GM23338 (cell line): ENCODE measurements at regions not wholly inside any gene's neighbourhood (a gene's known extent, or its start where the extent isn't known, plus 50 kb on each side); places are given as distances from the start of the nearest gene placed in this dataset.

Experiments used
- ATAC-seq: fragments of 200-7000 bp; cut with Tn5 transposase; 3 replicates; pipeline ENCODE4 v1.9.1; 2020
- DNase-seq: peaks from one replicate; pipeline ENCODE4 v3.0.0-alpha.2; 2015; ENCODE audit warnings: low spot score
- H2AFZ ChIP-seq: fragments of 200-600 bp; sonication (generic); 2 replicates; pipeline ENCODE4 v1.8.0; 2016; ENCODE audit warnings: antibody characterized with exemption, mild to moderate bottlenecking, moderate library complexity
- H3F3A ChIP-seq: fragments of 200-600 bp; sonication (generic); replicated peaks from 2 replicates; pipeline ENCODE4 v1.8.0; 2017; ENCODE audit warnings: antibody characterized with exemption, mixed run types, low read depth
- H3K27ac ChIP-seq: fragments of 200-600 bp; sonication (generic); 2 replicates; pipeline ENCODE4 v1.6.1; 2016; ENCODE audit warnings: low read depth
- H3K27me3 ChIP-seq: fragments of 200-600 bp; sonication (generic); 2 replicates; pipeline ENCODE4 v1.8.0; 2016; ENCODE audit warnings: mild to moderate bottlenecking, mixed run types, moderate library complexity; ENCODE audit not compliant: insufficient read depth
- H3K36me3 ChIP-seq: fragments of 200-600 bp; sonication (generic); 2 replicates; pipeline ENCODE4 v1.8.0; 2016; ENCODE audit warnings: mild to moderate bottlenecking; ENCODE audit not compliant: insufficient read depth
- H3K4me1 ChIP-seq: fragments of 200-600 bp; sonication (generic); 2 replicates; pipeline ENCODE4 v1.8.0; 2016; ENCODE audit warnings: mild to moderate bottlenecking, moderate library complexity; ENCODE audit not compliant: insufficient read depth
- H3K4me2 ChIP-seq: fragments of 200-600 bp; sonication (generic); 2 replicates; pipeline ENCODE4 v1.7.1; 2017; ENCODE audit warnings: mixed run types
- H3K4me3 ChIP-seq: fragments of 200-600 bp; sonication (generic); 2 replicates; pipeline ENCODE4 v1.6.1; 2016; ENCODE audit warnings: mixed run types
- H3K79me2 ChIP-seq: fragments of 200-600 bp; sonication (generic); replicated peaks from 2 replicates; pipeline ENCODE4 v1.8.0; 2017; ENCODE audit warnings: mild to moderate bottlenecking; ENCODE audit not compliant: insufficient read depth
- H3K9me2 ChIP-seq: fragments of 200-600 bp; sonication (generic); 2 replicates; pipeline ENCODE4 v1.8.0; 2017; ENCODE audit not compliant: insufficient read depth
- H4K20me1 ChIP-seq: fragments of 200-600 bp; sonication (generic); replicated peaks from 2 replicates; pipeline ENCODE4 v1.8.0; 2017; ENCODE audit warnings: mild to moderate bottlenecking; ENCODE audit not compliant: insufficient read depth
- H3K27ac Mint-ChIP-seq: 2 replicates; pipeline ENCODE4 v1.8.0; 2020; ENCODE audit warnings: inconsistent platforms, mild to moderate bottlenecking, moderate library complexity, mixed read lengths
- H3K27me3 Mint-ChIP-seq: 3 replicates; pipeline ENCODE4 v1.8.0; 2022; ENCODE audit warnings: low read depth, mild to moderate bottlenecking, moderate library complexity, mixed read lengths, inconsistent platforms; ENCODE audit not compliant: insufficient read depth, poor library complexity
- H3K36me3 Mint-ChIP-seq: 3 replicates; pipeline ENCODE4 v1.8.0; 2021; ENCODE audit warnings: low read depth, mild to moderate bottlenecking, inconsistent platforms, moderate library complexity, mixed read lengths
- H3K4me1 Mint-ChIP-seq: 3 replicates; pipeline ENCODE4 v1.8.0; 2020; ENCODE audit warnings: mild to moderate bottlenecking, inconsistent platforms, mixed read lengths
- H3K4me3 Mint-ChIP-seq: 3 replicates; pipeline ENCODE4 v1.8.0; 2021; ENCODE audit warnings: moderate library complexity, mild to moderate bottlenecking, inconsistent platforms, mixed read lengths
- H3K9me3 Mint-ChIP-seq: 3 replicates; pipeline ENCODE4 v1.8.0; 2020; ENCODE audit warnings: moderate library complexity, mild to moderate bottlenecking, inconsistent platforms, mixed read lengths
- CTCF ChIP-seq, 2 experiments: fragments of 200-600 bp in 1 of 2; sonication (generic) in 1 of 2; conservative IDR thresholded peaks; 2 replicates each; pipeline versions ENCODE4 v1.5.1 to v1.6.1; 2016 to 2017; ENCODE audit warnings: antibody characterized with exemption in 2 of 2, low read depth in 2 of 2, mild to moderate bottlenecking in 2 of 2, moderate library complexity in 1 of 2
- EZH2 ChIP-seq: fragments of 200-600 bp; sonication (generic); IDR thresholded peaks from one replicate; pipeline ENCODE4 v1.8.0; 2017; ENCODE audit warnings: antibody characterized with exemption, mild to moderate bottlenecking, low read depth; ENCODE audit not compliant: unreplicated experiment
- EZH2phosphoT487 ChIP-seq: fragments of 200-600 bp; sonication (generic); IDR thresholded peaks from one replicate; pipeline ENCODE4 v1.8.1; 2018; ENCODE audit warnings: antibody characterized with exemption; ENCODE audit not compliant: unreplicated experiment
- JUNB ChIP-seq: IDR thresholded peaks from one replicate; pipeline ENCODE4 v1.6.1; 2016; ENCODE audit warnings: antibody characterized with exemption; ENCODE audit not compliant: unreplicated experiment
- POLR2AphosphoS5 ChIP-seq: IDR thresholded peaks from 2 replicates; pipeline ENCODE4 v1.6.1; 2016; ENCODE audit warnings: antibody characterized with exemption, low read depth
- REST ChIP-seq: IDR thresholded peaks from one replicate; pipeline ENCODE4 v1.6.1; 2018; ENCODE audit warnings: antibody characterized with exemption; ENCODE audit not compliant: unreplicated experiment
- STAT1 ChIP-seq: IDR thresholded peaks from one replicate; pipeline ENCODE4 v1.6.1; 2016; ENCODE audit warnings: antibody characterized with exemption; ENCODE audit not compliant: unreplicated experiment
- ZNF114 ChIP-seq: fragments of 250-450 bp; sonication (Bioruptor Pico); IDR thresholded peaks from 2 replicates; pipeline ENCODE4 v1.5.0; 2020; ENCODE audit warnings: mild to moderate bottlenecking, moderate library complexity
- ZNF462 ChIP-seq: fragments of 250-450 bp; sonication (Bioruptor Pico); IDR thresholded peaks from 2 replicates; pipeline ENCODE4 v1.5.0; 2020; ENCODE audit warnings: mild to moderate bottlenecking, moderate library complexity

- H3K4me1 ChIP-seq: no peaks in the 10 kb centered on the region
- no peaks in the 10 kb centered on the region for H3F3A ChIP-seq
- TF ChIP-seq CTCF (conservative IDR thresholded peaks at IDR 0.05; ENCODE audit: low read depth in 2 of 2): no peak
- no peak for TF ChIP-seq ZNF114 (CRISPR knock-in tag)
- TF ChIP-seq REST: no peak
- Mint-ChIP-seq H3K27ac (no peak overlapping the region), H3K4me3 (no peak overlapping the region), H3K9me3 (no peaks in the 10 kb centered on the region; the same call in none of the 3 replicates), H3K27me3 (peaks cover 3% of the 10 kb centered on the region), H3K4me1 (peaks cover 8% of the 10 kb centered on the region), H3K36me3 (no peaks in the 10 kb centered on the region)
- no peak overlapping the region for H3K27ac ChIP-seq
- no peaks in the 10 kb centered on the region for H3K27me3 ChIP-seq
- H3K4me3 ChIP-seq: no peak overlapping the region
- H3K9me2 ChIP-seq: no peaks in the 10 kb centered on the region
- H2AFZ ChIP-seq: no peak overlapping the region
- no peaks in the 10 kb centered on the region for H4K20me1 ChIP-seq
- no peak for ATAC-seq
- DNase-seq: no peak
- H3K4me2 ChIP-seq: no peak overlapping the region
- no peaks in the 10 kb centered on the region for H3K36me3 ChIP-seq
- no peaks in the 10 kb centered on the region for H3K79me2 ChIP-seq
Measured at GRCh38 chr14:98951031-98951430, 321.0 kb downstream of the BCL11B start.

- ATAC-seq (no peak), DNase-seq (no peak)
- H3K79me2 ChIP-seq: no peaks in the 10 kb centered on the region
- no peak overlapping the region for H3K27ac Mint-ChIP-seq
- no peak overlapping the region for H3K27ac ChIP-seq
- H3K9me2 ChIP-seq: no peaks in the 10 kb centered on the region
- peaks cover 8% of the 10 kb centered on the region for H3K4me1 Mint-ChIP-seq
- H3K36me3 Mint-ChIP-seq: no peaks in the 10 kb centered on the region
- no peaks in the 10 kb centered on the region for H4K20me1 ChIP-seq
- peaks cover 3% of the 10 kb centered on the region for H3K27me3 Mint-ChIP-seq
- H3K9me3 Mint-ChIP-seq: no peaks in the 10 kb centered on the region; the same call in none of the 3 replicates
- H3K4me3 Mint-ChIP-seq: no peak overlapping the region
- no peaks in the 10 kb centered on the region for H3F3A ChIP-seq
- no peak overlapping the region for H3K4me2 ChIP-seq
- no peaks in the 10 kb centered on the region for H3K36me3 ChIP-seq
- no peak overlapping the region for H2AFZ ChIP-seq
- no peaks in the 10 kb centered on the region for H3K27me3 ChIP-seq
- no peaks in the 10 kb centered on the region for H3K4me1 ChIP-seq
- H3K4me3 ChIP-seq: no peak overlapping the region
- no peak for TF ChIP-seq STAT1
- TF ChIP-seq POLR2AphosphoS5: no peak
- no peak for TF ChIP-seq ZNF462 (CRISPR knock-in tag)
- TF ChIP-seq EZH2: no peak
- TF ChIP-seq EZH2phosphoT487: no peak
- TF ChIP-seq JUNB: no peak
Measured at GRCh38 chr14:98951521-98952152, 320.4 kb downstream of the BCL11B start.
